Activated CD8-positive, alpha-beta T cell treated with anti-CD3 and anti-CD28 coated beads for 36 hours (primary cell): ENCODE measurements at regions not wholly inside any gene's neighbourhood (a gene's known extent, or its start where the extent isn't known, plus 50 kb on each side); places are given as distances from the start of the nearest gene placed in this dataset.

Experiments
- ATAC-seq: fragments of 200-7000 bp; cut with Tn5 transposase; one replicate; pipeline ENCODE4 v1.10.0; 2021; ENCODE audit warnings: mild to moderate bottlenecking, moderate library complexity
- CTCF ChIA-PET: fragments of 350-600 bp; sonication (Branson Sonifier 250); formaldehyde crosslinking; loops from one replicate; lab custom pipeline; 2021; ENCODE audit warnings: antibody characterized with exemption; lab: Charles Lee
- POLR2A ChIA-PET: fragments of 350-600 bp; sonication (Branson Sonifier 250); formaldehyde crosslinking; loops from one replicate; lab custom pipeline; 2021; ENCODE audit warnings: antibody characterized with exemption; lab: Charles Lee
- DNase-seq: peaks from one replicate; pipeline ENCODE4 v3.0.0-alpha.2; 2020
- H3K27ac Mint-ChIP-seq: one replicate; pipeline ENCODE4 v1.8.0; 2021; ENCODE audit warnings: mild to moderate bottlenecking, mixed read lengths
- H3K27me3 Mint-ChIP-seq: one replicate; pipeline ENCODE4 v1.8.0; 2021; ENCODE audit warnings: mixed read lengths
- H3K36me3 Mint-ChIP-seq: one replicate; pipeline ENCODE4 v1.8.0; 2021; ENCODE audit warnings: low read depth, mixed read lengths
- H3K4me1 Mint-ChIP-seq: one replicate; pipeline ENCODE4 v1.8.0; 2021; ENCODE audit warnings: low read depth, mixed read lengths
- H3K4me3 Mint-ChIP-seq: one replicate; pipeline ENCODE4 v1.8.0; 2021; ENCODE audit warnings: mild to moderate bottlenecking, moderate library complexity, mixed read lengths
- H3K9me3 Mint-ChIP-seq: one replicate; pipeline ENCODE4 v1.8.0; 2021; ENCODE audit warnings: mixed read lengths
- CTCF ChIP-seq: fragments of 200-600 bp; IDR thresholded peaks from one replicate; pipeline ENCODE4 v1.8.0; 2022; ENCODE audit warnings: antibody characterized with exemption, mild to moderate bottlenecking
- intact Hi-C: fragments of 100-400 bp; cut with micrococcal nuclease; formaldehyde crosslinking; loops from one replicate; pipeline ENCODE4 v1.10.0; 2022

GRCh38 chr18:66838340-66838987 is 234.6 kb upstream of the CDH19 start:
- TF ChIP-seq CTCF, result no peak
- ATAC-seq (no peak), DNase-seq (no peak)
- Mint-ChIP-seq H3K27me3 (no peaks in the 10 kb centered on the region), H3K27ac (no peak overlapping the region), H3K36me3 (no peaks in the 10 kb centered on the region), H3K4me1 (no peaks in the 10 kb centered on the region), H3K4me3 (no peak overlapping the region), H3K9me3 (peaks cover 5% of the 10 kb centered on the region)
- ChIA-PET CTCF (interaction anchor here (0.6 kb wide), 1 partner anchor 241 kb away, joined by 3 read pairs; no protein-coding TSS in a partner anchor), POLR2A (no interaction called here)
- intact Hi-C loops, result no loop called here

GRCh38 chr18:66833646-66834045 is 229.8 kb upstream of the CDH19 start:
- H3K9me3 Mint-ChIP-seq, result peaks cover 4% of the 10 kb centered on the region
- no peak for TF ChIP-seq CTCF
- POLR2A ChIA-PET, result no interaction called here
- ATAC-seq (no peak), DNase-seq (no peak)
- no peaks in the 10 kb centered on the region for H3K36me3 Mint-ChIP-seq
- intact Hi-C loops, result no loop called here
- no peaks in the 10 kb centered on the region for H3K27me3 Mint-ChIP-seq
- CTCF ChIA-PET, result no interaction called here
- H3K4me1 Mint-ChIP-seq, result no peaks in the 10 kb centered on the region
- H3K4me3 Mint-ChIP-seq, result no peak overlapping the region
- H3K27ac Mint-ChIP-seq, result no peak overlapping the region

DNA sequence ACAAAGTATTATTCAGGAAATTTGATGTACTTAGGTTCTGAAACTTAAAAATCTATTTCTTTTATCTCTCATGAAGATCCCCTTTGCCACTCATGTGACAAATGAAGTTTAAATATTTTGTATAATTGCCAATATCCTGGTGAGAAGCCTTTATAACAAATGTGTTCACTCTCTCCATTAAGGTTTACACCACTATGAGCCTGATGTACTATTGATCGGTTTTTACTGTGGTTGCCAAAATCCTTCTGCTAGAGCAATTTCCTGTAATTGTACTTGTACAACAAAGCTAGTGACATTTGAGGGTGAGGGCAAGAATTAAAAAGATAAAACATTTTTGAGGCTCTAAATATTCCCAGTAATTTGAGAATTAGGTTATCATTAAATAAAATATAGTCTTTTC is 222.3 kb upstream of the CDH19 start:
- Mint-ChIP-seq H3K9me3 (peaks cover 2% of the 10 kb centered on the region), H3K27me3 (no peaks in the 10 kb centered on the region), H3K27ac (no peak overlapping the region), H3K4me3 (no peak overlapping the region), H3K4me1 (no peaks in the 10 kb centered on the region), H3K36me3 (no peaks in the 10 kb centered on the region)
- ChIA-PET POLR2A (no interaction called here), CTCF (no interaction called here)
- intact Hi-C loops, result no loop called here
- no peak for ATAC-seq
- no peak for TF ChIP-seq CTCF
- no peak for DNase-seq

DNA sequence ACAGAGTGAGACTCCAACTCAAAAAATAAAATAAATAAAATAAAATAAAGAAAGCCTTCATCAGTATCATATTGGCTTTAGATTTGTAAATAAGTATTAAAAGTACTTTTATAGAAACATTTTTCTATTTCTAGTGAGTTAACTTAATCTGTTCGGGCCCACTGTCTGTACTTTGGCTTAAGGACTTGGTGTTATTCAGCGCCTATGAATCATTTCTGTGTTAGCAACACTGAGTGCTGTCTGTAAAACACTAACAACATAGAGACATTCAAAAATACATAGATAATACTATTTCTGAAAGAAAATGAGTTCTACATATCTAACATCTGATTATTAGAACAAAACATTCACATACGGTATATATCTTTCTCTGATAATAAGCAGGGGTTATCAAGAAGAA is 221.5 kb upstream of the CDH19 start:
- ChIA-PET POLR2A (no interaction called here), CTCF (no interaction called here)
- Mint-ChIP-seq H3K27me3 (no peaks in the 10 kb centered on the region), H3K4me1 (no peaks in the 10 kb centered on the region), H3K36me3 (no peaks in the 10 kb centered on the region), H3K4me3 (no peak overlapping the region), H3K9me3 (no peaks in the 10 kb centered on the region), H3K27ac (no peak overlapping the region)
- TF ChIP-seq CTCF, result no peak
- ATAC-seq (no peak), DNase-seq (no peak)
- intact Hi-C loops, result no loop called here

DNA sequence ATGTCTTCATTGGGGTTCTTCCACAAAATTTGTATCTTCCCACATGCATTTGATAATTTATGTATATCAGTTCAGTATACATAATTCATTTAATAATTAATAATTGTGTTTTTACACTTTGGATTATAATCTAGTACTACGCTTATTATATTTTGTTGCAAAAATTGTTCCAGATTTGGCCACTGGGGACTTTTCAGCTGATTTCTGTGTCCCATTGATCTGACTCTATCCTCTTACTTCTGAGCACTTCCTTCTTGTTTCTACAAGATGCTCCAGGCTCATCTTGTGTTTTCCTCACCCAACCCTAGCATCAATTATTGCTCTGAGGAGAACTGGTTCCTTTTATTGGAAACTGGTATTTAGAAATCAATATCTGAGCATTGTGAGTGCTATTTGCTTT is 215.3 kb upstream of the CDH19 start:
- no peaks in the 10 kb centered on the region for H3K27me3 Mint-ChIP-seq
- ChIA-PET CTCF (no interaction called here), POLR2A (no interaction called here)
- DNase-seq (no peak), ATAC-seq (no peak)
- peaks cover 3% of the 10 kb centered on the region for H3K9me3 Mint-ChIP-seq
- no peak overlapping the region for H3K27ac Mint-ChIP-seq
- no peak for TF ChIP-seq CTCF
- H3K4me3 Mint-ChIP-seq, result no peak overlapping the region
- H3K4me1 Mint-ChIP-seq, result no peaks in the 10 kb centered on the region
- H3K36me3 Mint-ChIP-seq, result no peaks in the 10 kb centered on the region
- intact Hi-C loops, result no loop called here
